ENCODE measurements at regions not wholly inside any gene's neighbourhood (a gene's known extent, or its start where the extent isn't known, plus 50 kb on each side); places are given as distances from the start of the nearest gene placed in this dataset.

- TF ChIP-seq POLR2AphosphoS5 (IDR thresholded peaks at IDR 0.05) (no peak), CTCF (IDR thresholded peaks at IDR 0.05) (no peak)
Observed at GRCh38 chr12:76197283-76197682, 112.8 kb upstream of the NAP1L1 start.

All from breast epithelium (tissue), 3 donors.